B cell (primary cell): ENCODE measurements at regions not wholly inside any gene's neighbourhood (a gene's known extent, or its start where the extent isn't known, plus 50 kb on each side); places are given as distances from the start of the nearest gene placed in this dataset.

ENCODE experiments used
- CTCF ChIP-seq: fragments of 200-600 bp; IDR thresholded peaks from one replicate; pipeline ENCODE4 v1.8.0; 2022; ENCODE audit warnings: antibody characterized with exemption, mild to moderate bottlenecking
- EZH2 ChIP-seq: IDR thresholded peaks from 2 replicates; pipeline ENCODE4 v1.6.1; 2012; ENCODE audit warnings: borderline replicate concordance, low read depth, mild to moderate bottlenecking, moderate library complexity, low read length; ENCODE audit not compliant: insufficient read depth, poor library complexity, severe bottlenecking

DNA sequence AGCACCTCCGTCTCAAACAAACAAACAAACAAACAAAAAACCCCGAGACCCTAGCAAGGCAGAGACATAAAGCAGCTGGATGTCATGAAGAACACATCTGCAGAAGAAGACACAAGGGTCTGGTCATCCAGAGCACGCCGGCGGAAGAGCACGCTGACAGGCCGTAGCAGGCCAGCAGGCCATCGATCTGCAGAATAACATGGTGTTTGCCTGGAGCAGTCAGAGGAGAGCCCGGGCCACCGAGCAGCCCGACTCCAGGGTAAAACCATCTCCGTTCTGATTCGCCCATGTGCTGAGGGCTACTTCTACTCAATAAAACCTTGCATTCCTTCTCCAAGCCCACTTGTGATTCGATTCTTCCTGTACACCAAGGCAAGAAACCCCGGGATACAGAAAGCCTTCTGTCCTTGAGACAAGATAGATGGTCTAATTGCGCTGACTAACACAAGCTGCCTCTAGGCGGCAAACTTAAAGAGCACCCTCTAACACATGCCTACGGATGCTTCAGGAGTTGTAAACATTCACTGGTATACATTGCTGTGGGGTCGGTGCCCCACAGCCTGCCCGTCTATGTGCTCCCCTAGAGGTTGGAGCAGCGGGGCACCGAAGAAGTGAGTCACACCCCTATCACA is 549.8 kb upstream of the NRXN1 start:
- TF ChIP-seq CTCF (no peak), EZH2 (no peak)
